ENCODE measurements at regions not wholly inside any gene's neighbourhood (a gene's known extent, or its start where the extent isn't known, plus 50 kb on each side); places are given as distances from the start of the nearest gene placed in this dataset.

DNA sequence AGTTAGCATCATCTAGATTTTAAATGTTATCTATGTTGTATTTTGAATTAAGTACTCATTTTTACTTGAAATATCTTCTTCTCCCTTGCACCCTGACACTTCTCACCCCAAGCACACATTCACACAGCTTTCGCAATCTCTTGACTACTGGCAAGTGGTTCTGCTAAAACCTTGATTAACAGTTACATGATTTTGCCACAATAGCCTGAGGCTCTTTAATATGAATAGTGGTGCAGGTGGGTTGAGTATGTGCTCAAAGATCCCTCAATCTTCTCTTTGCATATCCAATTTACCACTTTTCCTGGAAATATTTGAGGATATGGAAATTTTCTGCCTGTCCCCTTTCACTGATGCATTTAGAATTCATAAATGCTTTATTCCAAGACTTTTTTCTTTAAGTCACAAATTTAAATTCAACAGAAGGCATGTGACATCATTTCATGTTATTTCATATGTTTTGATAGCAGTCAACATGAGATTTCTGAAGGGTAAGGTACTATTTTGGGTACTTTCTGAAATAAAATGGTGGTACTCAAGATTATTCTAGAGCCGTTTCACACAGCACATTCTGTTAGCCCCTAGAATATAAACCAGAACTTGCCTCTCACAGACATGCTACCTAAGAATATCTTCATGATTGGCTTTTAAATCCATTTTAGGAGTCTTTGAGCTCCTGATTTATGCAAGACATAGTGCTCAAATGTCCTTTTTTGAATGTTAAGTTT is 339.7 kb downstream of the RPRM start:
- TF ChIP-seq POLR2A (IDR thresholded peaks at IDR 0.05; ENCODE audit: low read depth, low read length) = no peak
- DNase-seq (ENCODE audit: insufficient read length, low spot score) = no peak
- FAIRE-seq = no peak

DNA sequence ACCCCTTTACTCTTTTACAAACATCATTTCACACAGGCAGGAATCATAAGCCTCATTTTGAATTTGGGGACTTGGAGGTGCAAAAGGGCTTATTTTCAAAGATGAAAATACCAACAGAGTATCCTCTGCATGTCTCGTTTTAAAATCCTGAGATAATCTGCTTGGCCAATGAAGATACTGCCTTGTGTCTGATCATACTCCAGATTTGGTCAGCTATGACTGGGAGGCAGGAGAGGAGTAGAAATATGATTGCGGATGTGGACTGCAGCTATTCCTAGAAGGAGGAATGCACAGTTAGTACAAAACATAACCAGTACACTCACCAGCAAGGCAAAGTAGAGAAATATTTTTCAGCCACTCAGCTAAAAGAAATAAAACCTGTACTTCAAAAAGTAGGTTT is 342.3 kb downstream of the RPRM start:
- TF ChIP-seq POLR2A (IDR thresholded peaks at IDR 0.05; ENCODE audit: low read depth, low read length) = no peak
- DNase-seq (ENCODE audit: insufficient read length, low spot score) (no peak), FAIRE-seq (no peak)

DNA sequence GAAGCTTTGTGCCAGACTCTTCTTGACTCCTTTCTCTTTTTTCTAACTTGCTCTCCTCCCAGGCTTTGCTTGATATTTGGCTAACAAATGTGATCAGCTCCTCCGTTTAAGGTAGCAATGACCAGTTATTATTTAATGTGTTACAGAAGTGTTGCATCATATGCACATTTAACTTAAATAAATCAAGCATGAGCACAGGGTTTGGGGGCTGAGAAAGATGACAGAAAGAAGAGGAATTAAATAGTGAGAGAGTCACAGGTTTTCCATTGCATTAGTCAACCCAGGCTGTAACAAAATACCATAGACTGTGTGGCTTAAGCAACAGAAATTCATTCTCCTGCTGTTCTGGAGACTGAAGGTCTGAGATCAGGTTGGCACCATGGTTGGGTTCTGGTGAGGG is 343.8 kb downstream of the RPRM start:
- no peak for DNase-seq (ENCODE audit: insufficient read length, low spot score)
- no peak for TF ChIP-seq POLR2A (IDR thresholded peaks at IDR 0.05; ENCODE audit: low read depth, low read length)
- FAIRE-seq = no peak

DNA sequence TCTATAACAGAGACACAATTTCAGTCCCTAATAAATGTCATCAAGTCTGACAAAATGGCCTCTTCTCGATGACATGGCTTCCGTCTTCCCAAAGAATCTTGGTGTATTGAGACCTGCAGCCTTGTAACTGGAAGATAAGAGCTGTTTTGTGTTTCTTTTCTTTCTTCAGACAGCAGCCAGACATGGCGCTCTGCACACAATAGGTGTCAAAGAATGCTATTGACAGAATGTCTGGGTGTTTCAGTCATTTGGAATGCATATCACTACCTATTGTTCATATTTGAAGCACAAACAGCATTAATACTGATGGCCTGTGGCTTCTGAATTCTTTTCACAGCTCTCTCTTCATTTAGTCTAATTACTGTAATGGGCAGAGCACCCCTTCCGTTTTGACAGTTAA is 344.8 kb downstream of the RPRM start:
- no peak for FAIRE-seq

DNA sequence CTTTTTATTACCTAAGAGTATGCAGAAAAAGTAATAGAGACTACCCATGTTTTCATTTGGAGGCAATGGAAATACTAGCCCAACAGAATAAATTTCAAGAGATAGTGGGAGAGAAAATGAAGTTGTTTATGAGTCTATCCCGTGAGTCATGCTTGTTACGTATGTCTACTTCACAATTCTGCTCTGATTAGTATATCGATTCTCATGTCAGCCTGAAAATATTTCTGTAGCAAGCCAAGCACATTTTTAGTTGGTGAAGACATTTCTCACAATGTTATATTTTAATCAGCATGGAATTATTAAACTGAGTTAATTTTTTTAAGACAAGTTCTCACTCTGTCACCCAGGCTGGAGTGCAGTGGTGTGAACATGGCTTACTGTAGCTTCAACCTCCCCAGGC is 346.1 kb downstream of the RPRM start:
- TF ChIP-seq POLR2A (IDR thresholded peaks at IDR 0.05; ENCODE audit: low read depth, low read length) = no peak
- DNase-seq (ENCODE audit: insufficient read length, low spot score) (no peak), FAIRE-seq (no peak)

More for the DNA sequence above, 344.8 kb downstream of the RPRM start:
- DNase-seq (ENCODE audit: insufficient read length, low spot score) = no peak
- TF ChIP-seq POLR2A (IDR thresholded peaks at IDR 0.05; ENCODE audit: low read depth, low read length) = no peak

DNA sequence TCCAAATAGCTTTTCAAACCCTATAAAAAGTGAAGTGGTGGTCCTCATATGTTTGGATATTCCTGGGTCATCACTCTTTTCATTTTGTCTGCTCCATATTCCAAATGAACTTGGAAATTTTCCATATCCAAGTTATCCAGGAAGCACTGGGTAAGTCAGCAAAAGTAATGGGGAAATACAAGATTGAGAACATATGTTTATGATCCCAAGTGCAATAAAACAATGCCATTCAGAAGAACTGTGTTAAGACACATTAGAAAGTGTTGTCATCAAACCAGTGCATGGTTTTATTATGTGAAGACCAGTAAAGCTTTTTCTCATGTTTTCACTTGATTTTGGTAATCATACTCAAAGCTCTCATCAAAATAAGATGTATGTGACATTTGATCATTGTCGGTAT is 363.4 kb downstream of the RPRM start:
- DNase-seq (ENCODE audit: insufficient read length, low spot score) = no peak
- FAIRE-seq = no peak
- no peak for TF ChIP-seq POLR2A (IDR thresholded peaks at IDR 0.05; ENCODE audit: low read depth, low read length)

DNA sequence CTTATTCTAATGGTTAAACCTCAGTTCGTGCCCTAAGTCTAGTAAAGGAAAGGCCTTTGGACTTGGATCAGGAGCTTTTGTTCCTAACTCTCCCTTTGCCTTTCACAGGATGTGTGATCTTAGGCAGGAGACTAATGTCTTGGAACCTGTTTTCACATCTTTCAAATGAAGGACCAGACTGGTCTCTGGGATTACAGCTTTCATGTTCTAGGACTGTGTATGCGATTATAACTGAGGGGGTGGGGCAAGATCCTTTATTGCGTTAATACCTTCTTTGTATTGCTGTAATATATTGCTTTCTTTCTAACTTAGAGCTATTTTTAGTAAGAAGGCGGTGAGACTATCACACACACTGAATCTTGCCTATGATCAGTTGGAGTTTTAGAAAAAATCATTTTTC is 368.1 kb downstream of the RPRM start:
- no peak for TF ChIP-seq POLR2A (IDR thresholded peaks at IDR 0.05; ENCODE audit: low read depth, low read length)
- no peak for FAIRE-seq
- no peak for DNase-seq (ENCODE audit: insufficient read length, low spot score)

DNA sequence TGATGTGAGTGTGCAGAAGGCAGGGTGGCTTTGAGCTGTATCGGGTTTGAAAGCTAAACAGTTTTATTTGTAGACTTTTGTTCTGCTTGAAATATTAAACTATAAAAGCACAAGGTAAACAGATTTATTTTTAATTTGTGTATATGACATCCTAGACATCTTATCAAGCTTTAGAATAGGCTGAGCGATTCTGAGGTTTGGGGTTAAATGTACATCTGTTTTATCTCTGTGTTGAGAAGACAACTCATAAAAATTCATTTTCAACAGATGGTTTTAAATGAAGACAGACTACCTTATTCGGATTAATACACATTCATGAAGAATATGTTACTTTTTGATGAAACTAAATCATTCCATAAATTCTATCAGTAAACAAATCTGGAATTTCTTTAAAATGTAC is 368.8 kb downstream of the RPRM start:
- no peak for TF ChIP-seq POLR2A (IDR thresholded peaks at IDR 0.05; ENCODE audit: low read depth, low read length)
- FAIRE-seq = no peak
- DNase-seq (ENCODE audit: insufficient read length, low spot score) = no peak

DNA sequence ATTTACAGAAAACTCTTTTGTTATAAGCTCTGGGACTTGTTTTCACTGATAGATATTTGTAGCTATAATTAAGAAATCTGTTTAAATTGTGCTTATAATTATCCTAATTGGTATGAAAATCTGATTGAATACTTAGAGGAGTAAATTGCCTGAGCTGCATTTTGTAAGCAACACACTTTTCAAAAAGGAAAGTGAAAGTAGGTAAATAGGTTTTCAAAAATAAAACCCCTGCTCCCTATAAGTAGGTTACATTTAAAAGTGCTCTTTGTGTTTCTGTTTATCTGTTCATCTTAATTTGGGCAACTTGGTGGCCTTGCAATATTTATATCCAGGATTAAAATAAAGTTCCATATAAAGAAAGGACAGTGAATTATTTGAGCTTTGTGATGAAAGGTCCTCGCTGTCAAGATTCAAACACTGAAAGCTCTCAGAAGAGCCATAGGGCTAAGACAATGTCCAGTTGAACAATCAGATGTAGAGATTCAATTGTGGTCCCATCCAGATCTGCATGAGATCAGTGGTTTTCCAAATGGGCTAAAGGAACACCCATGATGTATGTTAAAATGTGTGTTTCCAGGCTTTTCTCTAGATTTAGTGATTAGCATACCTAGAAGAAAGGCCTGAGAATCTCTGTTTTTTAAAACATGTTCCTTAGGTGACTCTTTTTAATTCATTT is 371.6 kb downstream of the RPRM start:
- TF ChIP-seq POLR2A (IDR thresholded peaks at IDR 0.05; ENCODE audit: low read depth, low read length) = no peak
- DNase-seq (ENCODE audit: insufficient read length, low spot score) (no peak), FAIRE-seq (no peak)

DNA sequence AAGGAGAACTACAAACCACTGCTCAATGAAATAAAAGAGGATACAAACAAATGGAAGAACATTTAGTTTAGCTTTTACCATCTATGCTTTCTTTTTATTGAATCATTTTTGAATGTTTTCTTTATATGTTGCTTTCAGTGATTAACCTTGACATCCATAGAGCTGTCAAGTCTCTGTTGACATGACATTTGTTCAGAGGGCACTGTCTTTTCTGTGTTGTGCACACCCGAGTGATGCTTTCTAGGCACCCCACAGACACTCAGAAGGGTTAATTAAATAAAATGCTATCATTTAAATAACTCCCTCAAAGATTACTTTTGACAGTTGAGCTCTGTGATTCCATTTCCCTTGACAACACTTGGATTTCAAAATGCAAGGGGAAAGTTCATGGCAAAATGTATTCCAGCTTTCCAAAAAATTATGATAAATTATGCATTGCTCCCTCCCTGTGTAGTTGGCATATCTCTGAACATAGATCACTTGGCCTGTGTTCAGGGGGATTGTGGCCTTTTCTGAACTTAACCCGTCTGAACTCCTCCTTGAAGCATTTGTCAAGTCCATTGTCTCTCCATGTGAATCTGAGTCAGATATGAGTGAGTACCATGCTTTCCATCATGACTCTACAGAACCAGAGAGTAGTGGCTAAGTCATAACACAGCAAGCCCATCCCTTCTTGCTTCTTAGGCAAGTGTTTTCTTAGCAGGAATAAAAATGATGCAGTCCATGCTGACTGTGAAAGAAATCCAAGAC is 372.6 kb downstream of the RPRM start:
- TF ChIP-seq POLR2A (IDR thresholded peaks at IDR 0.05; ENCODE audit: low read depth, low read length) = no peak
- DNase-seq (ENCODE audit: insufficient read length, low spot score) (no peak), FAIRE-seq (peak; percentile 11)

DNA sequence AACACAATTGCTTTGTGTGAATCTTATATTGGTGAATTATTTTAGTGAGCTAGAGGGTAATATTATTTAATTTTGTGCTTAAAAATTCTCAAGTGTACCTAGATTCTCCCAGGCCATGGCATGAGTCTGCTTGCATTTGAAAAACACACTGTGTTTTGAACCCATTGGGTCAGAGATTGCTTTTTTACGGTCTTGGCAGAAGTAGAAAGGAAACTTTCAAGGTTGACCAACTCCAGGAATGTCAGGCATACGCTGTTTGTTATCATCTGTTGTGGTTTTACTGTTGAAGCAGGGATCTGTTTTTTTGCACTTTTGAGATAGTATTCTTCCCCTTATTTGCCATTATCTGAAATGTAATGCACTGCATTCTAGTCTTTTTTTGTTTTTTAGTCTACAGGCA is 377.4 kb downstream of the RPRM start:
- FAIRE-seq (no peak), DNase-seq (ENCODE audit: insufficient read length, low spot score) (no peak)

DNA sequence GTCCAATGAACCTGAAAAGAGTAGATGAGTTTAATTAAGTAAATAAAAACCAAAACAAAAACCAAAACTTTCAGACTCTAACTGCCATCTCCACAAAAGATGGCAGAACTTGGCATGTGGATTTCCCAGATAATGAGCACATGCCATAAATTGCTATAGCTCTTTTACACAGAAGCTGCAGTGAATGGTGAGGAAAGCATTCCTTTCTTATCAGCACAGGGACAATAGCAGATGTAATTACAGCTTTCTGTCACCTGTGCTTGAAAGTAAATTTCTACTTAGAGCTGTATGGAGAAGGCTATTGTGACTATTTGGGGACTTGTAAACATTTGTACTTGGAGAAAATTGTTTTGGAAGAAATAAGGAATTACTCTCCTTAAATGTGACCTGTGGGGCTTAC is 378.4 kb downstream of the RPRM start:
- FAIRE-seq = no peak
- TF ChIP-seq POLR2A (IDR thresholded peaks at IDR 0.05; ENCODE audit: low read depth, low read length) = no peak

More for the DNA sequence above, 377.4 kb downstream of the RPRM start:
- no peak for TF ChIP-seq POLR2A (IDR thresholded peaks at IDR 0.05; ENCODE audit: low read depth, low read length)

DNA sequence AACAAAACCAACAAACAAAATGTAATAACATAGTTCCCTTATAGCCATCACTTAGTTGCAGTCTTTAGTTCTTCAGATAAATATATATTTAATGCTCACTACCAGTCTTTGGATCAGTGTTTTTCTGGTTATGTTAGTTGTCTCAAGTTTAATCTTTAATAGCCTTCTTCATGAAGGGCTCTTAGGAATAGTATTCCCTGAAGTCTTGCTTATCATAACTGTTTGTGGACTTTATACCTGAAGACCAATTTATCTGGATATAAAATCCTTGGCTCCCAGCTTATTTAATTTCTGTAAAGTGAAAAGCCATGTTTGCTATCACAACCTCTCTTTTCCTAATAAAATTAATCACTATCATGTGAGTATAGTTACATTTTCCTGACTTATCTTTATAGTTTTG is 379.7 kb downstream of the ARL6IP6 start:
- DNase-seq (ENCODE audit: insufficient read length, low spot score) = no peak
- TF ChIP-seq POLR2A (IDR thresholded peaks at IDR 0.05; ENCODE audit: low read depth, low read length) = no peak
- no peak for FAIRE-seq

More for the DNA sequence above, 378.4 kb downstream of the RPRM start:
- DNase-seq (ENCODE audit: insufficient read length, low spot score) = no peak

DNA sequence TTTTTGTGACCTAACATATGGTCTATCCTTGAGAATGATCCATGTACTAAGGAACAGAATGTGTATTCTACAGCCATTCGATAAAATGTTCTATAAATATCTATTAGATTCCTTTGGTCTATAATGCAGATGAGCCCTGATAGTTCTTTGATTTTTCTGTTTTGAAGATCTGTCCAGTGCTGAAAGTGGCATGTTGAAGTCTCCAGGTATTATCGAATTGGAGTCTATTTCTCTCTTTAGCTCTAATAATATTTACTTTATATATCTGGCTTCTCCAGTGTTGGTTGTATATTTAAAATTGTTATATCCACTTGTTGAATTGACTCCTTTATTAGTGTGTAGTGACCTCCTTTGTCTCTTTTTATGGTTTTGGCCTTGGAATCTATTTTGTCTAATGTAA is 377.9 kb downstream of the ARL6IP6 start:
- FAIRE-seq (no peak), DNase-seq (ENCODE audit: insufficient read length, low spot score) (no peak)
- no peak for TF ChIP-seq POLR2A (IDR thresholded peaks at IDR 0.05; ENCODE audit: low read depth, low read length)
